ENCODE measurements at regions not wholly inside any gene's neighbourhood (a gene's known extent, or its start where the extent isn't known, plus 50 kb on each side); places are given as distances from the start of the nearest gene placed in this dataset.

- TF ChIP-seq CTCF (IDR thresholded peaks at IDR 0.05; ENCODE audit: low read depth, low read length) (no peak), EZH2phosphoT487 (IDR thresholded peaks at IDR 0.05; ENCODE audit: low read depth) (no peak)
Observed at GRCh38 chr14:21941885-21942284, 268.3 kb upstream of the OR4E1 start.

Data from OCI-LY3 (cell line).